CD4-positive, alpha-beta memory T cell (primary cell): ENCODE measurements at regions not wholly inside any gene's neighbourhood (a gene's known extent, or its start where the extent isn't known, plus 50 kb on each side); places are given as distances from the start of the nearest gene placed in this dataset.

Experiments used
- CTCF ChIA-PET: fragments of 350-600 bp; sonication (Branson Sonifier 250); formaldehyde crosslinking; loops from one replicate; lab custom pipeline; 2021; ENCODE audit warnings: inconsistent platforms; ENCODE audit not compliant: partially characterized antibody; lab: Charles Lee
- POLR2A ChIA-PET: fragments of 350-600 bp; sonication (Branson Sonifier 250); formaldehyde crosslinking; loops from one replicate; lab custom pipeline; 2021; ENCODE audit not compliant: partially characterized antibody; lab: Charles Lee
- DNase-seq, 5 donors: peaks; one replicate each; pipeline versions ENCODE4 v3.0.0 to v3.0.0-alpha.2; 2020 to 2022; ENCODE audit warnings: mixed read lengths in 1 of 5
- H3K27ac ChIP-seq: one replicate; pipeline ENCODE4 v1.7.0; 2013; ENCODE audit warnings: low read depth, low read length
- H3K27me3 ChIP-seq: 2 replicates; pipeline ENCODE4 v1.7.0; 2013; ENCODE audit warnings: mild to moderate bottlenecking, low read length, moderate library complexity; ENCODE audit not compliant: insufficient read depth
- H3K36me3 ChIP-seq: 2 replicates; pipeline ENCODE4 v1.7.0; 2013; ENCODE audit warnings: mild to moderate bottlenecking, low read length, moderate library complexity; ENCODE audit not compliant: insufficient read depth
- H3K4me1 ChIP-seq: 2 replicates; pipeline ENCODE4 v1.7.0; 2013; ENCODE audit warnings: mild to moderate bottlenecking, low read length, moderate library complexity; ENCODE audit not compliant: insufficient read depth
- H3K4me3 ChIP-seq, 2 donors: one replicate each; pipeline ENCODE4 v1.7.0; 2013; ENCODE audit warnings: low read length in 2 of 2, mild to moderate bottlenecking in 1 of 2
- H3K9me3 ChIP-seq, 2 donors: one replicate each; pipeline ENCODE4 v1.7.0; 2013; ENCODE audit warnings: low read length in 2 of 2, control low read depth in 1 of 2; ENCODE audit not compliant: control insufficient read depth in 1 of 2
- H3K27ac Mint-ChIP-seq, 7 donors: one replicate each; pipeline ENCODE4 v1.8.0; 2020 to 2021; ENCODE audit warnings: mixed read lengths in 7 of 7, mild to moderate bottlenecking in 6 of 7, inconsistent platforms in 3 of 7, moderate library complexity in 3 of 7
- H3K27me3 Mint-ChIP-seq, 2 donors: one replicate each; pipeline ENCODE4 v1.8.0; 2020 to 2021; ENCODE audit warnings: mixed read lengths in 2 of 2
- H3K36me3 Mint-ChIP-seq, 2 donors: one replicate each; pipeline ENCODE4 v1.8.0; 2020 to 2021; ENCODE audit warnings: mixed read lengths in 2 of 2, inconsistent platforms in 1 of 2, mild to moderate bottlenecking in 1 of 2
- H3K4me1 Mint-ChIP-seq, 4 donors: one replicate each; pipeline ENCODE4 v1.8.0; 2020 to 2021; ENCODE audit warnings: mixed read lengths in 4 of 4, mild to moderate bottlenecking in 1 of 4
- H3K4me3 Mint-ChIP-seq, 8 donors: one replicate each; pipeline ENCODE4 v1.8.0; 2020 to 2021; ENCODE audit warnings: mixed read lengths in 8 of 8, mild to moderate bottlenecking in 7 of 8, moderate library complexity in 6 of 8, inconsistent platforms in 3 of 8
- H3K9me3 Mint-ChIP-seq, 8 donors: one replicate each; pipeline ENCODE4 v1.8.0; 2020 to 2021; ENCODE audit warnings: mixed read lengths in 8 of 8, mild to moderate bottlenecking in 5 of 8, inconsistent platforms in 3 of 8, moderate library complexity in 1 of 8
- intact Hi-C: fragments of 100-400 bp; cut with micrococcal nuclease; formaldehyde crosslinking; loops from one replicate; pipeline ENCODE4 v1.15.1; 2023

GRCh38 chr6:141307309-141307998, 825.3 kb upstream of the GJE1 start:
- no peaks in the 10 kb centered on the region for H3K36me3 ChIP-seq
- H3K4me3 Mint-ChIP-seq: no peak overlapping the region
- no peak overlapping the region for H3K4me3 ChIP-seq
- H3K4me1 ChIP-seq: no peaks in the 10 kb centered on the region
- no peaks in the 10 kb centered on the region for H3K9me3 ChIP-seq
- peak in 2 of 5 donors; percentile 9 to 43 for DNase-seq
- H3K4me1 Mint-ChIP-seq: no peaks in the 10 kb centered on the region
- ChIA-PET POLR2A (no interaction called here), CTCF (no interaction called here)
- H3K27ac ChIP-seq: no peak overlapping the region
- intact Hi-C loops: no loop called here
- no peaks in the 10 kb centered on the region for H3K36me3 Mint-ChIP-seq
- H3K9me3 Mint-ChIP-seq: no peaks in the 10 kb centered on the region
- H3K27ac Mint-ChIP-seq: no peak overlapping the region
- peaks cover 0 to 2% of the 10 kb centered on the region in 2 donors for H3K27me3 Mint-ChIP-seq
- H3K27me3 ChIP-seq: no peaks in the 10 kb centered on the region

- POLR2A ChIA-PET: no interaction called here
- intact Hi-C loops: no loop called here
- Mint-ChIP-seq H3K36me3 (no peaks in the 10 kb centered on the region), H3K27me3 (peaks cover 0 to 2% of the 10 kb centered on the region in 2 donors), H3K4me3 (no peak overlapping the region), H3K4me1 (no peaks in the 10 kb centered on the region), H3K9me3 (no peaks in the 10 kb centered on the region), H3K27ac (no peak overlapping the region)
- Histone ChIP-seq H3K36me3 (no peaks in the 10 kb centered on the region), H3K4me3 (no peak overlapping the region), H3K9me3 (no peaks in the 10 kb centered on the region), H3K27me3 (no peaks in the 10 kb centered on the region), H3K4me1 (no peaks in the 10 kb centered on the region), H3K27ac (no peak overlapping the region)
- DNase-seq: no peak
- CTCF ChIA-PET: no interaction called here
These were observed 828.8 kb upstream of the GJE1 start for GRCh38 chr6:141303907-141304306.

- Mint-ChIP-seq H3K4me1 (no peaks in the 10 kb centered on the region), H3K36me3 (no peaks in the 10 kb centered on the region), H3K4me3 (no peak overlapping the region), H3K27me3 (no peaks in the 10 kb centered on the region), H3K9me3 (no peaks in the 10 kb centered on the region), H3K27ac (no peak overlapping the region)
- Histone ChIP-seq H3K36me3 (no peaks in the 10 kb centered on the region), H3K27ac (no peak overlapping the region), H3K4me3 (no peak overlapping the region), H3K4me1 (no peaks in the 10 kb centered on the region), H3K27me3 (no peaks in the 10 kb centered on the region), H3K9me3 (no peaks in the 10 kb centered on the region)
- intact Hi-C loops: no loop called here
- no peak for DNase-seq
- ChIA-PET POLR2A (no interaction called here), CTCF (no interaction called here)
These were observed 830.9 kb upstream of the GJE1 start for GRCh38 chr6:141301779-141302178.

- no peaks in the 10 kb centered on the region for H3K9me3 ChIP-seq
- no peaks in the 10 kb centered on the region for H3K27me3 Mint-ChIP-seq
- H3K4me1 Mint-ChIP-seq: no peaks in the 10 kb centered on the region
- peaks cover 0 to 11% (median 6%) of the 10 kb centered on the region in 8 donors for H3K9me3 Mint-ChIP-seq
- H3K4me1 ChIP-seq: no peaks in the 10 kb centered on the region
- H3K27me3 ChIP-seq: no peaks in the 10 kb centered on the region
- ChIA-PET CTCF (no interaction called here), POLR2A (no interaction called here)
- no peaks in the 10 kb centered on the region for H3K36me3 Mint-ChIP-seq
- no peak overlapping the region for H3K4me3 ChIP-seq
- H3K36me3 ChIP-seq: no peaks in the 10 kb centered on the region
- H3K27ac ChIP-seq: no peak overlapping the region
- intact Hi-C loops: no loop called here
- H3K4me3 Mint-ChIP-seq: no peak overlapping the region
- H3K27ac Mint-ChIP-seq: no peak overlapping the region
- no peak for DNase-seq
These were observed 841.6 kb upstream of the GJE1 start for GRCh38 chr6:141290941-141291721.

- Mint-ChIP-seq H3K27me3 (no peaks in the 10 kb centered on the region), H3K4me1 (no peaks in the 10 kb centered on the region), H3K4me3 (no peak overlapping the region), H3K9me3 (peaks cover 0 to 11% (median 6%) of the 10 kb centered on the region in 8 donors), H3K27ac (no peak overlapping the region), H3K36me3 (no peaks in the 10 kb centered on the region)
- DNase-seq: no peak
- intact Hi-C loops: no loop called here
- Histone ChIP-seq H3K4me1 (no peaks in the 10 kb centered on the region), H3K27ac (no peak overlapping the region), H3K36me3 (no peaks in the 10 kb centered on the region), H3K4me3 (no peak overlapping the region), H3K9me3 (no peaks in the 10 kb centered on the region), H3K27me3 (no peaks in the 10 kb centered on the region)
- ChIA-PET POLR2A (no interaction called here), CTCF (no interaction called here)
These were observed 843.8 kb upstream of the GJE1 start for GRCh38 chr6:141288947-141289346.

DNA sequence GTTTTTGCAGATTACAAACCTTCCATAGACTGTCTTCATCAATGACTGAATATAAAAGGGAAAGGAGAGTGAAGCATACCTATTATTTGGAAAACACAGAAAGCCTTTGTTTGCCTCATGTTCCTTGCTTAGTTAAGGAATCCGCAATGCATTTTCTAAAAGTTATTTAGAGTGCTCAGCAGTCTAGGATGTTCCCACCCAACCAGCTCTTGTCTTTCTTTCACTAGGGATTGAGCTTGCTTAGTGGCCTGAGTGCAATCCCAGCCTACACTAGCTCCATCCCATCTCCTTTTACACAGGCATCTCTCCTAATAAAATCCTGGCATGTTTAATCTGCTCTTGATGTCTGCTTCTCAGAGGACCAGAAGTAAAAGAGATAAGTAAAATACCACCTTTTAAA, 850.5 kb upstream of the GJE1 start:
- Histone ChIP-seq H3K27me3 (no peaks in the 10 kb centered on the region), H3K36me3 (no peaks in the 10 kb centered on the region), H3K9me3 (no peaks in the 10 kb centered on the region), H3K4me3 (no peak overlapping the region), H3K27ac (no peak overlapping the region), H3K4me1 (no peaks in the 10 kb centered on the region)
- POLR2A ChIA-PET: no interaction called here
- Mint-ChIP-seq H3K36me3 (no peaks in the 10 kb centered on the region), H3K27me3 (no peaks in the 10 kb centered on the region), H3K9me3 (peaks cover 0 to under 1% (median 0%) of the 10 kb centered on the region in 8 donors), H3K4me1 (no peaks in the 10 kb centered on the region), H3K27ac (no peak overlapping the region), H3K4me3 (no peak overlapping the region)
- no peak for DNase-seq
- intact Hi-C loops: no loop called here
- CTCF ChIA-PET: no interaction called here

DNA sequence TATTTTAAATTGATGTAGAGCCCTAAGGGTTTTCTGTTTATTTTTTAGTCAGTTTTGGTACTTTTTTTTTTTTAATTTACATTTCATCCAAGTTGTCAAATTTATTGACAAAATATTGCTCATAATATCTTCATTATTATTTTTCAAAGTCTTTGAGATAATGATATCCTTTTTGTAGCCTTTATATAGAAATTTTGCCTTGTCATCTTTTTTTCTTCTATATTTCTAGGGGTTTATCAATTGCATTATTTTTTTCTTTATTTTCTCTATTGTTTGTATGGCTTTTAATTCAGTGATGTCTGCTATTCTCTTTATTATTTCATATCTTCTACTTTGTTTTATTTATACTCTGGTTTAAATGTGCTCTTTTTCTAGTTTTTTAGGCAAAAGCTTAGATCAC, 863.0 kb upstream of the GJE1 start:
- no peak for DNase-seq
- H3K4me1 Mint-ChIP-seq: peaks cover 0 to 5% (median 2%) of the 10 kb centered on the region in 4 donors
- H3K27ac Mint-ChIP-seq: no peak overlapping the region
- H3K4me3 ChIP-seq: no peak overlapping the region
- ChIA-PET POLR2A (no interaction called here), CTCF (no interaction called here)
- no peak overlapping the region for H3K27ac ChIP-seq
- H3K4me1 ChIP-seq: no peaks in the 10 kb centered on the region
- intact Hi-C loops: no loop called here
- H3K36me3 Mint-ChIP-seq: no peaks in the 10 kb centered on the region
- H3K9me3 ChIP-seq: no peaks in the 10 kb centered on the region
- H3K27me3 Mint-ChIP-seq: peaks cover 0 to 1% of the 10 kb centered on the region in 2 donors
- no peak overlapping the region for H3K4me3 Mint-ChIP-seq
- H3K27me3 ChIP-seq: no peaks in the 10 kb centered on the region
- no peaks in the 10 kb centered on the region for H3K36me3 ChIP-seq
- H3K9me3 Mint-ChIP-seq: no peaks in the 10 kb centered on the region
